ENCODE measurements at regions not wholly inside any gene's neighbourhood (a gene's known extent, or its start where the extent isn't known, plus 50 kb on each side); places are given as distances from the start of the nearest gene placed in this dataset.
A peak's percentile ranks its signal among the peaks of the same experiment; 100 is the strongest.

- no peaks in the 10 kb centered on the region for H3K4me1 Mint-ChIP-seq (ENCODE audit: low read depth)
These were observed 643.3 kb downstream of the SOCS6 start for GRCh38 chr18:70931942-70932814.

GRCh38 chr18:70920840-70921374 is 632.1 kb downstream of the SOCS6 start:
- Mint-ChIP-seq H3K4me3 (no peak overlapping the region), H3K4me1 (ENCODE audit: low read depth) (no peaks in the 10 kb centered on the region), H3K27me3 (ENCODE audit: insufficient read depth) (no peaks in the 10 kb centered on the region), H3K9me3 (peaks cover 60% of the 10 kb centered on the region), H3K36me3 (ENCODE audit: low read depth) (no peaks in the 10 kb centered on the region), H3K27ac (no peak overlapping the region)
- no peak for DNase-seq
- TF ChIP-seq CTCF (IDR thresholded peaks at IDR 0.05), result no peak

More at GRCh38 chr18:70931942-70932814, 643.3 kb downstream of the SOCS6 start:
- peak; percentile 24 for DNase-seq
- Mint-ChIP-seq H3K9me3 (peaks cover 13% of the 10 kb centered on the region; the same call in 1 of the 2 replicates), H3K27me3 (ENCODE audit: insufficient read depth) (no peaks in the 10 kb centered on the region; the same call in none of the 2 replicates), H3K36me3 (ENCODE audit: low read depth) (no peaks in the 10 kb centered on the region; the same call in 1 of the 2 replicates), H3K27ac (no peak overlapping the region), H3K4me3 (no peak overlapping the region)
- peak; percentile 76 for TF ChIP-seq CTCF (IDR thresholded peaks at IDR 0.05)

GRCh38 chr18:70907673-70908072 is 618.8 kb downstream of the SOCS6 start:
- peaks cover 22% of the 10 kb centered on the region for H3K9me3 Mint-ChIP-seq
- no peak for DNase-seq

GRCh38 chr18:70892381-70892780 is 603.5 kb downstream of the SOCS6 start:
- Mint-ChIP-seq H3K36me3 (ENCODE audit: low read depth) (no peaks in the 10 kb centered on the region), H3K27me3 (ENCODE audit: insufficient read depth) (no peaks in the 10 kb centered on the region), H3K9me3 (peaks cover 45% of the 10 kb centered on the region), H3K4me3 (no peak overlapping the region), H3K4me1 (ENCODE audit: low read depth) (no peaks in the 10 kb centered on the region), H3K27ac (no peak overlapping the region)
- no peak for TF ChIP-seq CTCF (IDR thresholded peaks at IDR 0.05)
- no peak for DNase-seq

More at GRCh38 chr18:70907673-70908072, 618.8 kb downstream of the SOCS6 start:
- no peaks in the 10 kb centered on the region for H3K36me3 Mint-ChIP-seq (ENCODE audit: low read depth)
- H3K4me1 Mint-ChIP-seq (ENCODE audit: low read depth), result no peaks in the 10 kb centered on the region
- H3K4me3 Mint-ChIP-seq, result no peak overlapping the region
- no peak for TF ChIP-seq CTCF (IDR thresholded peaks at IDR 0.05)
- H3K27ac Mint-ChIP-seq, result no peak overlapping the region
- H3K27me3 Mint-ChIP-seq (ENCODE audit: insufficient read depth), result no peaks in the 10 kb centered on the region; the same call in 1 of the 2 replicates

GRCh38 chr18:70870292-70870691 is 581.4 kb downstream of the SOCS6 start:
- Mint-ChIP-seq H3K4me1 (ENCODE audit: low read depth) (no peaks in the 10 kb centered on the region), H3K36me3 (ENCODE audit: low read depth) (peaks cover 5% of the 10 kb centered on the region; the same call in 1 of the 2 replicates), H3K4me3 (no peak overlapping the region), H3K9me3 (peaks cover 43% of the 10 kb centered on the region), H3K27me3 (ENCODE audit: insufficient read depth) (no peaks in the 10 kb centered on the region), H3K27ac (no peak overlapping the region)
- no peak for DNase-seq
- no peak for TF ChIP-seq CTCF (IDR thresholded peaks at IDR 0.05)
